Right lobe of liver (tissue), 4 donors: ENCODE measurements at regions not wholly inside any gene's neighbourhood (a gene's known extent, or its start where the extent isn't known, plus 50 kb on each side); places are given as distances from the start of the nearest gene placed in this dataset.

Source experiments
- POLR2A ChIP-seq: fragments of 450-650 bp; IDR thresholded peaks from one replicate; pipeline ENCODE4 v1.6.1; 2017; ENCODE audit warnings: antibody characterized with exemption, mild to moderate bottlenecking
- TF ChIP-seq, protein P1 (sequence below), 4 donors: fragments of 200-600 bp in 3 of 4; fragments of 450-650 bp in 1 of 4; IDR thresholded peaks; one replicate each; pipeline versions ENCODE4 v1.5.1 to v1.8.0; 2016 to 2022; ENCODE audit warnings: antibody characterized with exemption in 4 of 4, mild to moderate bottlenecking in 2 of 4
- donor health status: DM: no; HTN: no; CAD: no.
- donor health status: DM: no; HTN: no; CAD: no.
- donor health status: DM: no; HTN: yes; CAD: no.

GRCh38 chr11:76269247-76269646, 62.9 kb upstream of the WNT11 start:
- TF ChIP-seq POLR2A, result no peak
- TF ChIP-seq, protein P1, sequence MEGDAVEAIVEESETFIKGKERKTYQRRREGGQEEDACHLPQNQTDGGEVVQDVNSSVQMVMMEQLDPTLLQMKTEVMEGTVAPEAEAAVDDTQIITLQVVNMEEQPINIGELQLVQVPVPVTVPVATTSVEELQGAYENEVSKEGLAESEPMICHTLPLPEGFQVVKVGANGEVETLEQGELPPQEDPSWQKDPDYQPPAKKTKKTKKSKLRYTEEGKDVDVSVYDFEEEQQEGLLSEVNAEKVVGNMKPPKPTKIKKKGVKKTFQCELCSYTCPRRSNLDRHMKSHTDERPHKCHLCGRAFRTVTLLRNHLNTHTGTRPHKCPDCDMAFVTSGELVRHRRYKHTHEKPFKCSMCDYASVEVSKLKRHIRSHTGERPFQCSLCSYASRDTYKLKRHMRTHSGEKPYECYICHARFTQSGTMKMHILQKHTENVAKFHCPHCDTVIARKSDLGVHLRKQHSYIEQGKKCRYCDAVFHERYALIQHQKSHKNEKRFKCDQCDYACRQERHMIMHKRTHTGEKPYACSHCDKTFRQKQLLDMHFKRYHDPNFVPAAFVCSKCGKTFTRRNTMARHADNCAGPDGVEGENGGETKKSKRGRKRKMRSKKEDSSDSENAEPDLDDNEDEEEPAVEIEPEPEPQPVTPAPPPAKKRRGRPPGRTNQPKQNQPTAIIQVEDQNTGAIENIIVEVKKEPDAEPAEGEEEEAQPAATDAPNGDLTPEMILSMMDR (IDR thresholded peaks at IDR 0.05), result no peak
